ENCODE measurements at regions not wholly inside any gene's neighbourhood (a gene's known extent, or its start where the extent isn't known, plus 50 kb on each side); places are given as distances from the start of the nearest gene placed in this dataset.
A peak's percentile ranks its signal among the peaks of the same experiment; 100 is the strongest.
"Not testable (repeated sequence)": the region's sequence is repeated elsewhere in the genome, so short reads cannot be mapped to it uniquely, and the experiment has no call there.

DNA sequence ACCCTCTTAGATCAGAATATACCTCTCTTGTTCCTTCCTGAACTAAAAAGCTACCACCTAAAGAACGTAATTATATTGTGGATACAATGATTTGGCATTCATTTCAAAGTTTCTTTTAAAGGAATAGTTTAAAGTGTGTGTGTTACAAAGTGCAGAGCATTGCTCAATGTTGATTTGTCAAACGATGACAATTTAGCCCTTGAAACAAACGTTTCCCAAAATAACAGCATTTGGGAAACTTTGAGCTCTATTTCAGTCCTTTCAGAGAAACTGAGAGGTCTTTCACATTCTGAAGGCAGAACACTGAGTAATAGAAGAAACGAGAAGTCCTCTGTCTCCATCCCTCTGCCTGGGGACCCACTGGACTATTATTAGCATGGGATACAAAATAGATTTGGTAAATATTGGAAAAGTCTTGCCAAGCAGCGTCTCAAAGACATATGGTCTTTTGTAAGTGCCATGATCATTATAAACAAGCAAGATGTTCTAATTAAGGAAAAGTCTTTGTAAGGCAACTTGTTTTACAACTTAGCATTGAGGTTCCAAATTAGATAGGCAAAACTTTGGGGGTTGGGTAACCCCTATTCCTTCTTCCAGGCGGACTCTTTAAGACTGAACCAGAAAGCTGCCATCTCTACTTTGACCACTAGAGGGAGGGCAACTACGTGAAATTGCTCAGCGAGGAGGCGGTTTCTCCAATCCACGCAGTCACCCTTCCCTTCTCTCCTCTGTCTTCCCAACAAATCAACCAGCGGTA is 208.8 kb downstream of the RNF144B start:
- DNase-seq: peak; percentile 61

- no peak for DNase-seq
Measured at GRCh38 chr6:18596531-18596835, 209.3 kb downstream of the RNF144B start.

GRCh38 chr6:18598551-18599264 is 211.6 kb downstream of the RNF144B start:
- DNase-seq: no peak

- DNase-seq: no peak
Measured at GRCh38 chr6:18600255-18600654, 213.1 kb downstream of the RNF144B start.

DNA sequence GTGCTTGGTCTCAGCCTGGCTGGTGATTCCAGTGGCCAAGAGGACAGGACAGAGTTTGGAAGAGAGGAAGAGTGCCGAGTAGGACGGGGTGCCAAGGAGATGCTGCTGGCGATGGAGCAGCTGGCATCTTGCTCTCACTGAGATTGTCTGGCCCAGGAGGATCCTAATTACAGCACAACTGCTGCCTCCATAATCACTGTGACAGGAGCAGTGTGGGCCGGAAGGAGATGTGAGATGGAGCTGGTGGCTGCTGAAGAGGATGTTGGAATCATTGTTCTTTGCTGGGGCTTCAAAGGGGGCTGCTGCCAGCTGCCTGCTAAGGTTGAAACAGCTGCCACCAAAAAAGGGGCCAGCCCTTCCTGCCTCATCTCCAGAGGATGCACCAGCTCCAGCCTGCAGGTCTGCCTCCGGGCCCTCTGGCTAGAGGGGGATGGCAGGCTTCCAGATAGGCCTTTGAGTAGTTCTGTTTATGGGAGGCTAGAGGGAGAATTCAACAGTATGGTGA is 214.4 kb downstream of the RNF144B start:
- DNase-seq: no peak

- DNase-seq: no peak
Measured at GRCh38 chr6:18602931-18603330, 215.8 kb downstream of the RNF144B start.

DNA sequence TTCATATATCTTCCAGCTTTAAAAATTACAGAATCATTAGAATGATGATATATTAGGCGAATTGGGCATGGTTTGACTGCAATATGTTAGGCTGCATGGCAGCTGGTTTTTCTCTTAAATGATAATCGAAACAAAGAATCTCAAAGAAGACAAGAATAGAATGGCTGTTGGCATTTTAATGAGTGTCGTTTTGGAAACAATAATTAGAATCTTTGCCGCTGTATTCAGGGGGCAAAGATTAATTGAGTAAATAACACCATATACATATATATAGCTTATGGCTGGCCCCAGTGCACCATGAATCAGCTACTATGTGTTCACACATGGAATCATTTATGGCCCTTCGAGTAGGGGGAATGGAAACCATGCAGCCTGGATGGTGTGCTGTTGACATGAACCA is 216.2 kb downstream of the RNF144B start:
- DNase-seq: no peak

- no peak for DNase-seq
Measured at GRCh38 chr6:18605841-18606240, 218.7 kb downstream of the RNF144B start.

GRCh38 chr6:18609715-18610114 is 222.6 kb downstream of the RNF144B start:
- DNase-seq: no peak

DNA sequence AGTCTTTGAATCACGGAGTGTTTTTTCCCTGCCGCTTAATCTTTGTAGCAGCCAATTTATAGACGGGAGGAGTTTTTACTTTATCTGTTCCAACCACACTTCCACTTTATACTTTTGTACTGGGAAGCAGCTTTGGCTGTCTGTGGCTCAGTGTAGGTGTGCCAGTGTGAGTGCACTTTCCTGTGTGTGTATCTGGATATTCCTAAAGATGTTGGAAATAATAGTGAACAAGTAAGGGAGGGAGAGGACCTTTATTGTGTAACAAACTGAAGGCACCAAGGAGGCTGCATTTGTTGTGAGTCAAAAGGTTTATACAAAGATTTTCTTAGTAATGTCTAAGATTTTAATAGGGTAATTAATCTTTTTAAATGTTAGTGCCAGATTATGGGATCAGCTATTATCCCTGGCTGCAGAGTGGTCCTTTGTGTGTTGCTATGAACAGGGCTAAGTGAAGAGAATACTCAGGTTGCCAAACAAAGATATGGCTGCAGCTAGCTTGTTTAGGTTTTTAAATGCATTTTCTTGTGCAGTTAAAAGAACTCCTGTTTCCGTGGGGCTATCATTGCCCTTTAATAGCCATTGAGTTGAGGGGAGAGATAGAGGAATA is 226.3 kb downstream of the RNF144B start:
- DNase-seq: no peak

- DNase-seq: no peak
Measured at GRCh38 chr6:18629571-18629970, 242.4 kb downstream of the RNF144B start.

- DNase-seq: no peak
Measured at GRCh38 chr6:18632670-18633410, 245.7 kb downstream of the RNF144B start.

DNA sequence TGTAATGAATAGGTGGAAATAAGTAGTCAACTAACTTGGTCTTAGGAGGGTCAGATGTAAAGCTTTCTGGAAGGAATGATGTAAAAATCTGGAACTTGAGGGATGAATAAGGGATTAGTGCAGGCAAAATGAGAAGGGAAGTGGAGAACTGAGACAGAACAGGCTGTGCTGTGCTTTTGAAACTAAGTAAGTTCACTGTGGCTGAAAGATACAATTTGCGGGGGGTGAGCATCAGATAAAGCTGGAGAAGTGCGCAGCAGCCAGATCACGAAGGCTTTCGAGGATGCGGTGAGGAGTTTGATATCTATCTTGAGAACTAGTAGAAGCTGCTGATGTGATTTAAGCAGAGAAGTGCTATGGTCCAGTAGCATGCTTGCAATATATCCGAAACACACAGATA is 247.8 kb downstream of the RNF144B start:
- no peak for DNase-seq

DNA sequence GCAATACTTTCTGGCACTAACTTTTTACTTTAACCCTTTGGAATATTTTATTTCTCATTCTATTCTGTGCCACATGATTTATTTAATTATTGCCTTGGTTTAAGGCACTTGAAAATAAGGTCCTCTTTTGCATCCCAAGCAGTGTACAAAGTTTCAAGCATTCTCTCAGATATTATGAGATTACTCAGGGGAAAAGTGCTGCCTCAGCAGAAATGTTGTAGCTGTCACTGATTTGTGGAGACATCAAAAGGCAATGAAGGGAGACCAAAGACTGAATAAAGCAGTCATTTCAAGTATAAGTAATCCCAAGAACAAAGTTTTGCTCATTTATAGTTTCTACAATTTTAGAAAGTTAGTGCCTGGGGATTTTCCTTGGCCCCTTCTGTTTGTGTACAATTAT is 253.0 kb downstream of the RNF144B start:
- no peak for DNase-seq

GRCh38 chr6:18640754-18641153 is 253.6 kb downstream of the RNF144B start:
- no peak for DNase-seq

DNA sequence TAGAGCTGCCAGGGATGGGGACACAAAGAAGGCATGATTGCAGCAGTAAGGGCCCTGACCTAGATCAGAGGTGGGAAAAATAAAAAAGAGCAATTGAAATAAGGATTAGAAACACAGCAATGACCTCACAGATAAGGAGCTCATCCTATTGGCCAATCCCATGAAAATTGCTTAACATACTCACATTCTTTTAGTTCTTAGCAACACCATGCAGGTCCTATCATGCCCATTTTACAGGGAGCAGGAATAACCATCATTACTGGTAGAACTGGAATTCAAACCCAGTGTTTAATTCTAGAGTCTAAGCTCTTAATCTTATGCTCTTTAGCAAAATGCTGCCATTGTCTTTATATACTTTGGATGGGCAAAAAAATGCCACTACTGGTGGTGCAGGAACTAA is 267.7 kb downstream of the RNF144B start:
- DNase-seq: no peak

GRCh38 chr6:18656506-18656905 is 269.4 kb downstream of the RNF144B start:
- no peak for DNase-seq

- DNase-seq: not testable (repeated sequence)
Measured at GRCh38 chr6:18659994-18660393, 272.8 kb downstream of the RNF144B start.

DNA sequence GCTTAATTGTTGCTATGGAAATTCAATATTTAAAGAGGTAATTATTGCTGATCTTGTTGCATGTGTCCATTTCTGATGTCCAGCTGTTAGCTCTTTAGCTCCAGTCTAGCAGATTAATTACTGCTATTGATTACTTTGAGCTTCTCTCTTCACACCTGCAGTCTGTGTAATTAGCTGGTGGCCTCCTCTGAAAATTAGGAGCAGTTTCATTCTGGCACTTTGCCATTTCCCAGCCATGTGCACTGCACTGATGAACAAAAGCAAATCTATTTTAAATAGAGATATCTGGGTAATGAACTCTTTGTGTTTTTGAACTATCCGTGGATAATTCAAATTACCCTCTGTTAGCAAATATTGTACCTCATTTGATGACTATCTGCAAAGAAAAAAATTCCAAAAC is 275.9 kb downstream of the RNF144B start:
- no peak for DNase-seq

DNA sequence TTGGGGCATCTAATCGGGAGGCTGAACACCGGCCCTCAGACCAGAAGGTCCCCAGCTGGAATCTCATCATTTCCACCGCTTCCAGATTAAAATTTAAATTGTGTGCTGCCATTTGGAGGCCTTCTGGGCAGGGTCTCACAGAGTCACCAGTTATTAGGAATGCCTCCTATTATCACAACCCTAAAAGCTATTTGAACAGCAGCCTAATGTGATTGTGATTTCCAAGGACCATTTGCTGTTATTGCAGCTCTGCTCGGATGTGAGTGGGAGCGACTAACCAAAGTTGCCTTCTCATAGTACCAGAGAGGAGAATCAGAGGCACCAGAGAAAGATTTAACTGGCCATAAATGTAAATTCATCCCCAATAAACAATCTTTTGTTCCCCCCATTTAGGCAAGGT is 277.3 kb downstream of the RNF144B start:
- DNase-seq: no peak

- DNase-seq: no peak
Measured at GRCh38 chr6:18667612-18668011, 280.5 kb downstream of the RNF144B start.

DNA sequence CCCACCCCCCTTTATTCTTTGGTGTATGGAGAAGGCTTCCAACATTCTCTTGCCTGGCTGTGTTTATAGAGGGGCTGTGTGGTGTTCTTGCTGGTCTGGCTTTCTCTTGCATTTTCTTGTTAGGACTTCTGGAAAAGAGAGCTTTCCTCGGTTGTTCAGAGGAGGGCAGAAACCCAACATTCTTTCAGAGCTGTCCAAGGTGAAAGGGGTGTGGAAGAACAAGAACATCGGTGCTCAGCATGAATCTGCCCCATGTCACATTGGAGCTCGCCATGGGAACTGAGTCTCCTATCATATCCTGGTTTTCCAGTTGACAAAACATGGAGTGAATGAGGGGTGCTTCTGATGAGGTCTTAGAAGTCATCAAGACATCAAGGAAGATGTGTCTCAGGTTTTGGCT is 281.8 kb downstream of the RNF144B start:
- no peak for DNase-seq

- DNase-seq: no peak
Measured at GRCh38 chr6:18672852-18673251, 285.7 kb downstream of the RNF144B start.
